GM12874 (cell line): ENCODE measurements at regions not wholly inside any gene's neighbourhood (a gene's known extent, or its start where the extent isn't known, plus 50 kb on each side); places are given as distances from the start of the nearest gene placed in this dataset.

Source experiments
- TF ChIP-seq, protein P1 (sequence below): IDR thresholded peaks from 2 replicates; pipeline ENCODE4 v1.5.1; 2011; ENCODE audit warnings: low read depth, mild to moderate bottlenecking, control low read depth, low read length, moderate library complexity; ENCODE audit not compliant: insufficient read depth

GRCh38 chr4:111821342-111821741 lies 323.9 kb upstream of the FAM241A start:
- TF ChIP-seq, protein P1, sequence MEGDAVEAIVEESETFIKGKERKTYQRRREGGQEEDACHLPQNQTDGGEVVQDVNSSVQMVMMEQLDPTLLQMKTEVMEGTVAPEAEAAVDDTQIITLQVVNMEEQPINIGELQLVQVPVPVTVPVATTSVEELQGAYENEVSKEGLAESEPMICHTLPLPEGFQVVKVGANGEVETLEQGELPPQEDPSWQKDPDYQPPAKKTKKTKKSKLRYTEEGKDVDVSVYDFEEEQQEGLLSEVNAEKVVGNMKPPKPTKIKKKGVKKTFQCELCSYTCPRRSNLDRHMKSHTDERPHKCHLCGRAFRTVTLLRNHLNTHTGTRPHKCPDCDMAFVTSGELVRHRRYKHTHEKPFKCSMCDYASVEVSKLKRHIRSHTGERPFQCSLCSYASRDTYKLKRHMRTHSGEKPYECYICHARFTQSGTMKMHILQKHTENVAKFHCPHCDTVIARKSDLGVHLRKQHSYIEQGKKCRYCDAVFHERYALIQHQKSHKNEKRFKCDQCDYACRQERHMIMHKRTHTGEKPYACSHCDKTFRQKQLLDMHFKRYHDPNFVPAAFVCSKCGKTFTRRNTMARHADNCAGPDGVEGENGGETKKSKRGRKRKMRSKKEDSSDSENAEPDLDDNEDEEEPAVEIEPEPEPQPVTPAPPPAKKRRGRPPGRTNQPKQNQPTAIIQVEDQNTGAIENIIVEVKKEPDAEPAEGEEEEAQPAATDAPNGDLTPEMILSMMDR, result no peak

- TF ChIP-seq, protein P1, result no peak
Measured at GRCh38 chr4:111836601-111837000, 308.7 kb upstream of the FAM241A start.

DNA sequence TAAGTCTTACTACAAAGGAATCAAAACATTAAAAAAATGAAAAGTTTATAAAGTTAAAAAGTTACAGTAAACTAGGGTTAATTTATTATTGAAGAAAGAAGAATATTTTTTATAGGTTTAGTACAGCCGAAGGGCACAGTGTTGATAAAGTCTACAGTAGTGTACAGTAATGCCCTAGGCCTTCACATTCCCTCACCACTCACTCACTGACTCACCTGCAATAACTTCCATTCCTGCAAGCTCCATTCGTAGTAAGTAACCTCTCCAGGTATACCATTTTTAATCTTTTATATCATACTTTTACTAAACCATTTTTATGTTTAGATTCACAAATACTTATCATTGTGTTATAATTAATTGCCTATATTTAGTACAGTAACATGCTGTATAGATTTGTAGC lies 307.5 kb upstream of the FAM241A start:
- TF ChIP-seq, protein P1, result no peak

DNA sequence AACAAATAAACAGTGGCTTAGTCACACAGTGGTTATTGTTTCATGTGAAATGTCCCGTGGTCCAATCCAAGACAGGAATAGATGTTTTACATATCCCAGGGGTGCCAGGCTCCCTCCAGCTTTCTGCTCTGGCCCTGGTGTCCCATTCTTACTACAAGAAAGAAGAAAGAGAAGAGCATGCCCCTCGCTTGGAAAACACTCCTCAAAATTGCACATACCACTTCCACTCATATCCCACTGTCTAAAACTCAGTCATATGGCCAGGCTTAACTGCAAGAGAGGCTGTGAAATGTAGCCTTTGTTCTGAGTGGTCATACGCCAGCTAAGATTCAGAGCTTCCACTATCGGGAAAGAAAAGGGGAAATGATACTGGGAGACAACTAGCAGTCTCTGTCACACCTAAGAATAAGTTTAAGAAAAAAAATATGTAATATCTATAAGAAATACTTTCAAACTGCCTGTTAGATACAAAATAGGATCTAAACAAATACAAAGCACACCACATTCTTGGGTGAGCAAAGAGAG lies 306.8 kb upstream of the FAM241A start:
- TF ChIP-seq, protein P1, result no peak

DNA sequence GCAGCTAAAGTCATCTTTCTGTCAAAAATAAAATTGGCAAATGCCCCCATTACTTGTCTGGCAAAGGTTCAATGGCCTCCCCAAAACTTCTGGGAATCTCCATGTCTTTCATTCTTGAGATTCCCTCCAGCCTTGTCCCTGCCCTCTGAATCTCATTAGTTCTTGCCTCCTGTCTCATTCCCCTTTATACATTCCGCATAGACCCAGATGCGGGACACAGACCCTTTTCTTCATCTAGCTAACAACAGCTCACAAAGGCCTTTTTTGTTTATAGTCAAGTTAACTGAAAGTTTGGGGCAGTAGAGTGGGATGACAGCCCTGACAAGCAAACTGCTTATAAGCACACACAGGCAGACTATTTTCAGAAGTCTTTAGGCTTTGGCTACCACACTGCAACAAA lies 306.1 kb upstream of the FAM241A start:
- TF ChIP-seq, protein P1, result no peak

DNA sequence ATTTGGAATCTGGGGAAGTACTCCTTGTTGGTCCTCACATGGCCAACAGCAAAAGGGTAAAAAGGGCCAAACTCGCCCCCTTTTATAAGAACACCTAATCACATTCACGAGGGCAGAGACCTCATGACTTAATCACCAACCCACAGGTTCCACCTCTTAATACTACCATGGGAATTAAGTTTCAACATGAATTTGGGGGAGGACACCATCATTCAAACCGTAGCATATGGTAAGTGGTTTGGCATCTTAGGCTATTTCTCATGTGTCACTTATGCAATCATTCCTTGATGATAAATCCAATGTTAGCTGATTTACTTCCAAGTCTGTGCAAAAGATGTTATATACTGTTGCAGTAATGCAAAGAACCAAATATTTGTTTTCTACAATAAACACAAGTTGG lies 302.9 kb upstream of the FAM241A start:
- TF ChIP-seq, protein P1, result no peak

DNA sequence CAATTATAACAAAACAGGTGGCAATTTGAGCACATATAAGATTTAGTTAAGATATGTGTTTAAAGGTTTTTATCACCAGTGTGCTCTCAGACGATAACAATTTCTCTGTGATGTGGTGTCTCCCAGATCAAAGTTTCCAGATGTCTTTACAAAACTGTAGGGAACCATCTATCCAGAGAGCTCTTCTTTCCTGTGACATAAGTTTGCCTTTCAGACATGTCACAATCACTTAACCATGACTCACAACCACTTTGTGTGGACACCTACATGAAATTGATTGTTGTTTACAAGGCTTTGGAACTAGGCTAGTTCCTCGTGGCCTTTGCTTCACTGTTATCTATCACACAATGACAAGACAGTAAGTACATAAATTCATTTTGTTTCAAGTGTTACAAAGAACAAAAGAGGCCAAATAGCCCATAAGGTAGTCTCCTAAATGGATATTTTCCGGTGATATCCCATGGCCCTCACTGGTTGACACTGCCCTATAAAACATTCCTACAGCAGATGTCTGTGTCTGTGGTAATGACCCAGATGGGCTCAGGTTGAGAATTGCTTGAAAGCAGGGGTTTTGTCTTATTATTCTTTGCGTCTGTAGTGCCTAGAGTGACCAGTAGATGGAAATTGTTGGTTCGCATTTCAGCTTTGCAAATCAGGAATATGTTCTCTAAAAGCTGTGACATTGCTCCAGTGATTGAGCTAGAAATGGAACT lies 297.8 kb upstream of the FAM241A start:
- TF ChIP-seq, protein P1, result 0 out of 2 replicates have a peak, but pooled peaks have one; percentile 5
